GM12872 (cell line): ENCODE measurements at regions not wholly inside any gene's neighbourhood (a gene's known extent, or its start where the extent isn't known, plus 50 kb on each side); places are given as distances from the start of the nearest gene placed in this dataset.

Experiments
- CTCF ChIP-seq: IDR thresholded peaks from 3 replicates; pipeline ENCODE4 v1.5.1; 2011; ENCODE audit warnings: low read depth, mild to moderate bottlenecking, low read length, moderate library complexity; ENCODE audit not compliant: insufficient read depth

GRCh38 chr5:158478139-158478538, 619.2 kb upstream of the CLINT1 start:
- no peak for TF ChIP-seq CTCF

- no peak for TF ChIP-seq CTCF
Measured at GRCh38 chr5:158477214-158477613, 618.3 kb upstream of the CLINT1 start.

- TF ChIP-seq CTCF, result no peak
Measured at GRCh38 chr5:158473016-158473635, 614.2 kb upstream of the CLINT1 start.

GRCh38 chr5:158471535-158471924, 612.6 kb upstream of the CLINT1 start:
- TF ChIP-seq CTCF, result no peak

- TF ChIP-seq CTCF, result no peak
Measured at GRCh38 chr5:158470764-158471534, 612.0 kb upstream of the CLINT1 start.

- TF ChIP-seq CTCF, result no peak
Measured at GRCh38 chr5:158468444-158468843, 609.5 kb upstream of the CLINT1 start.

GRCh38 chr5:158466191-158466590, 607.2 kb upstream of the CLINT1 start:
- no peak for TF ChIP-seq CTCF
